H1 (cell line): ENCODE measurements at regions not wholly inside any gene's neighbourhood (a gene's known extent, or its start where the extent isn't known, plus 50 kb on each side); places are given as distances from the start of the nearest gene placed in this dataset.

ENCODE experiments used
- CTCF ChIA-PET: fragments of 300-600 bp; sonication (Branson Sonifier 250); formaldehyde crosslinking; loops from one replicate; lab custom pipeline; 2021; ENCODE audit not compliant: partially characterized antibody; lab: Charles Lee
- POLR2A ChIA-PET: fragments of 300-600 bp; sonication (Branson Sonifier 250); formaldehyde crosslinking; loops from one replicate; lab custom pipeline; 2021; ENCODE audit warnings: inconsistent platforms; ENCODE audit not compliant: partially characterized antibody; lab: Charles Lee
- DNase-seq, 2 experiments: peaks; one replicate each; pipeline versions ENCODE4 v3.0.0 to v3.0.0-alpha.2; 2010 to 2022; ENCODE audit warnings: low spot score in 2 of 2, low read depth in 1 of 2, mixed read lengths in 1 of 2
- FAIRE-seq: peaks from 2 replicates; lab custom pipeline; 2011; peaks lifted over from hg19 to GRCh38; lab: Jason Lieb, UNC
- H2AFZ ChIP-seq: 2 replicates; pipeline ENCODE4 v1.8.1; 2012; ENCODE audit warnings: low read length, inconsistent platforms
- H2AK5ac ChIP-seq: 2 replicates; pipeline ENCODE4 v1.6.1; 2013; ENCODE audit warnings: low read depth, low read length
- H2BK120ac ChIP-seq: replicated peaks from 2 replicates; pipeline ENCODE3; 2013; ENCODE audit warnings: low read depth, low read length, inconsistent platforms
- H2BK12ac ChIP-seq: 2 replicates; pipeline ENCODE4 v1.6.1; 2013; ENCODE audit warnings: low read depth, low read length
- H2BK15ac ChIP-seq: 2 replicates; pipeline ENCODE4 v1.6.1; 2013; ENCODE audit warnings: low read length
- H2BK20ac ChIP-seq: 2 replicates; pipeline ENCODE4 v1.6.1; 2013; ENCODE audit warnings: low read length
- H2BK5ac ChIP-seq: 2 replicates; pipeline ENCODE4 v1.6.1; 2013; ENCODE audit warnings: low read depth, low read length
- H3K14ac ChIP-seq: 2 replicates; pipeline ENCODE4 v1.6.1; 2013; ENCODE audit warnings: inconsistent platforms; ENCODE audit not compliant: insufficient read length
- H3K18ac ChIP-seq: 2 replicates; pipeline ENCODE4 v1.6.1; 2013; ENCODE audit warnings: low read length; ENCODE audit errors: extremely low read depth
- H3K23ac ChIP-seq: 2 replicates; pipeline ENCODE4 v1.6.1; 2013; ENCODE audit warnings: inconsistent platforms; ENCODE audit not compliant: insufficient read length
- H3K23me2 ChIP-seq: 2 replicates; pipeline ENCODE4 v1.6.1; 2013; ENCODE audit warnings: low read depth, low read length
- H3K27ac ChIP-seq: 2 replicates; pipeline ENCODE4 v1.6.1; 2011; ENCODE audit warnings: low read depth, low read length, inconsistent platforms
- H3K27me3 ChIP-seq, 4 experiments: replicated peaks in 1 of 4; 1 replicate in 1 of 4; 2 replicates in 3 of 4; pipeline versions ENCODE4 v1.6.1 to v1.8.1; 2011 to 2013; ENCODE audit warnings: low read length in 3 of 4, mild to moderate bottlenecking in 3 of 4, inconsistent platforms in 2 of 4, mixed read lengths in 2 of 4, moderate library complexity in 1 of 4; ENCODE audit not compliant: control insufficient read depth in 3 of 4, insufficient read depth in 3 of 4; ENCODE audit errors: extremely low read depth in 1 of 4
- H3K36me3 ChIP-seq, 4 experiments: 2 replicates each; pipeline versions ENCODE4 v1.6.1 to v1.8.1; 2011 to 2013; ENCODE audit warnings: mild to moderate bottlenecking in 4 of 4, low read length in 3 of 4, moderate library complexity in 2 of 4, control low read depth in 1 of 4, inconsistent platforms in 1 of 4; ENCODE audit not compliant: insufficient read depth in 4 of 4, control insufficient read depth in 2 of 4
- H3K4ac ChIP-seq: replicated peaks from 2 replicates; pipeline ENCODE3; 2013; ENCODE audit warnings: low read length, low read depth, mixed read lengths, inconsistent platforms; ENCODE audit not compliant: insufficient read length
- H3K4me1 ChIP-seq, 4 experiments: replicated peaks in 1 of 4; 1 replicate in 1 of 4; 2 replicates in 3 of 4; pipeline versions ENCODE4 v1.6.1 to v1.8.1; 2011 to 2013; ENCODE audit warnings: low read length in 3 of 4, inconsistent platforms in 2 of 4, mixed read lengths in 1 of 4; ENCODE audit not compliant: insufficient read depth in 4 of 4, control insufficient read depth in 3 of 4
- H3K4me2 ChIP-seq, 2 experiments: 2 replicates each; pipeline versions ENCODE4 v1.6.1 to v1.8.1; 2011 to 2013; ENCODE audit warnings: low read depth in 2 of 2, low read length in 2 of 2, control low read depth in 1 of 2, inconsistent platforms in 1 of 2, mild to moderate bottlenecking in 1 of 2; ENCODE audit not compliant: insufficient read depth in 1 of 2
- H3K4me3 ChIP-seq, 4 experiments: fragments of 200-600, 300-600 bp in 1 of 4; sonication (generic), shearing (Covaris generic), sonication (Bioruptor Twin) in 1 of 4; 2 replicates each; pipeline versions ENCODE4 v1.5.1 to v1.8.1; 2011 to 2016; ENCODE audit warnings: low read length in 4 of 4, low read depth in 3 of 4, control low read depth in 2 of 4, inconsistent platforms in 2 of 4, mild to moderate bottlenecking in 2 of 4, mixed read lengths in 1 of 4, moderate library complexity in 1 of 4; ENCODE audit not compliant: insufficient read depth in 2 of 4; ENCODE audit errors: extremely low read depth in 1 of 4
- H3K56ac ChIP-seq: replicated peaks from 2 replicates; pipeline ENCODE3; 2013; ENCODE audit warnings: low read depth, mild to moderate bottlenecking, mixed read lengths, low read length, inconsistent platforms; ENCODE audit not compliant: insufficient read length
- H3K79me1 ChIP-seq: 2 replicates; pipeline ENCODE4 v1.6.1; 2013; ENCODE audit warnings: low read depth, low read length, control low read depth
- H3K79me2 ChIP-seq, 2 experiments: 2 replicates each; pipeline versions ENCODE4 v1.6.1 to v1.8.1; 2012 to 2013; ENCODE audit warnings: low read length in 2 of 2, mild to moderate bottlenecking in 2 of 2, inconsistent platforms in 1 of 2; ENCODE audit not compliant: insufficient read depth in 2 of 2, control insufficient read depth in 1 of 2
- H3K9ac ChIP-seq, 4 experiments: replicated peaks in 1 of 4; 1 replicate in 1 of 4; 2 replicates in 3 of 4; pipeline versions ENCODE4 v1.6.1 to v1.8.1; 2011 to 2013; ENCODE audit warnings: low read depth in 3 of 4, low read length in 3 of 4, control low read depth in 2 of 4, mild to moderate bottlenecking in 2 of 4, moderate library complexity in 2 of 4, inconsistent platforms in 1 of 4; ENCODE audit errors: extremely low read depth in 1 of 4
- H3K9me3 ChIP-seq, 2 experiments: 2 replicates each; pipeline versions ENCODE4 v1.6.1 to v1.8.1; 2012 to 2013; ENCODE audit warnings: mild to moderate bottlenecking in 2 of 2, moderate library complexity in 2 of 2, control low read depth in 1 of 2, inconsistent platforms in 1 of 2, low read depth in 1 of 2, low read length in 1 of 2, mixed read lengths in 1 of 2; ENCODE audit not compliant: insufficient read depth in 2 of 2
- H4K20me1 ChIP-seq, 2 experiments: replicated peaks in 1 of 2; 2 replicates each; pipeline versions ENCODE3 to v1.8.1; 2011 to 2013; ENCODE audit warnings: inconsistent platforms in 2 of 2, low read length in 2 of 2, mild to moderate bottlenecking in 1 of 2; ENCODE audit not compliant: insufficient read depth in 2 of 2, control insufficient read depth in 1 of 2
- H4K5ac ChIP-seq: 2 replicates; pipeline ENCODE4 v1.6.1; 2013; ENCODE audit warnings: low read length, low read depth, mixed read lengths, inconsistent platforms; ENCODE audit not compliant: insufficient read length
- H4K8ac ChIP-seq: 2 replicates; pipeline ENCODE4 v1.8.0; 2013; ENCODE audit warnings: mild to moderate bottlenecking, moderate library complexity, low read length, inconsistent platforms; ENCODE audit not compliant: insufficient read depth; ENCODE audit errors: extremely low read depth
- H4K91ac ChIP-seq: replicated peaks from 2 replicates; pipeline ENCODE3; 2013; ENCODE audit warnings: low read length, mixed read lengths, inconsistent platforms; ENCODE audit not compliant: insufficient read length
- CBX5 ChIP-seq: fragments of 300-800, 300-1000 bp; sonication (generic); IDR thresholded peaks from 2 replicates; pipeline ENCODE4 v1.7.1; 2016; ENCODE audit warnings: antibody characterized with exemption, low read length, low read depth
- CHD1 ChIP-seq: IDR thresholded peaks from 2 replicates; pipeline ENCODE4 v1.6.1; 2012; ENCODE audit warnings: low read depth, low read length, improper control_type of control experiment
- CHD2 ChIP-seq: IDR thresholded peaks from 2 replicates; pipeline ENCODE4 v1.6.1; 2012; ENCODE audit warnings: low read length, improper control_type of control experiment
- E2F6 ChIP-seq: IDR thresholded peaks from 2 replicates; pipeline ENCODE4 v1.6.1; 2012; ENCODE audit warnings: inconsistent platforms
- FOSL1 ChIP-seq: IDR thresholded peaks from 2 replicates; pipeline ENCODE4 v1.6.1; 2011; ENCODE audit warnings: mild to moderate bottlenecking, low read depth, low read length, moderate library complexity; ENCODE audit not compliant: insufficient read depth
- GTF2F1 ChIP-seq: IDR thresholded peaks from 2 replicates; pipeline ENCODE4 v1.6.1; 2012; ENCODE audit warnings: low read depth, low read length, improper control_type of control experiment, borderline replicate concordance
- HDAC2 ChIP-seq, 2 experiments: fragments of 300-600 bp in 1 of 2; sonication (generic) in 1 of 2; IDR thresholded peaks; 2 replicates each; pipeline ENCODE4 v1.6.1; 2011 to 2012; ENCODE audit warnings: low read depth in 2 of 2, low read length in 2 of 2, mild to moderate bottlenecking in 2 of 2, moderate library complexity in 2 of 2, borderline replicate concordance in 1 of 2, inconsistent platforms in 1 of 2
- SIRT6 ChIP-seq: IDR thresholded peaks from one replicate; pipeline ENCODE4 v1.7.1; 2012; ENCODE audit warnings: low read length, inconsistent platforms
- TBP ChIP-seq: IDR thresholded peaks from 2 replicates; pipeline ENCODE4 v1.6.1; 2011; ENCODE audit warnings: low read depth, low read length, improper control_type of control experiment
- TCF12 ChIP-seq: IDR thresholded peaks from 2 replicates; pipeline ENCODE4 v1.6.1; 2011; ENCODE audit warnings: low read depth, mild to moderate bottlenecking, low read length
- WGBS, 2 experiments: shearing (Covaris generic) in 1 of 2; methylation state at CpG; one replicate each; pipeline versions ENCODE4 v1.1.6 to v1.1.7; 2013 to 2015; ENCODE audit warnings: low lambda C conversion rate in 2 of 2, mixed read lengths in 2 of 2, inconsistent platforms in 1 of 2, low coverage in 1 of 2, missing lambda C conversion rate in 1 of 2; ENCODE audit not compliant: insufficient replicate concordance in 2 of 2, insufficient coverage in 1 of 2, insufficient read length in 1 of 2; ENCODE audit errors: extremely low coverage in 1 of 2, missing lambda C conversion rate in 1 of 2; 5-methylcytosine and 5-hydroxymethylcytosine counted together
- TF ChIP-seq, protein P1 (sequence below): IDR thresholded peaks from 2 replicates; pipeline ENCODE4 v1.6.1; 2011; ENCODE audit warnings: low read depth, mild to moderate bottlenecking, low read length; ENCODE audit not compliant: insufficient read depth

- no peak overlapping the region for H4K5ac ChIP-seq
- H3K23ac ChIP-seq, result no peak overlapping the region
- no peak overlapping the region for H2BK20ac ChIP-seq
- no peak overlapping the region for H3K4ac ChIP-seq
- H3K9ac ChIP-seq, result no peak overlapping the region
- H2BK120ac ChIP-seq, result no peak overlapping the region
- no peak overlapping the region for H2AFZ ChIP-seq
- H4K20me1 ChIP-seq, result no peaks in the 10 kb centered on the region
- no peak overlapping the region for H3K56ac ChIP-seq
- H2BK15ac ChIP-seq, result no peak overlapping the region
- H3K79me1 ChIP-seq, result no peaks in the 10 kb centered on the region
- H3K79me2 ChIP-seq, result no peaks in the 10 kb centered on the region
- no peak overlapping the region for H2BK5ac ChIP-seq
- FAIRE-seq (no peak), DNase-seq (no peak)
- H3K36me3 ChIP-seq, result no peaks in the 10 kb centered on the region
- POLR2A ChIA-PET, result no interaction called here
- no peak overlapping the region for H3K14ac ChIP-seq
- no peak overlapping the region for H3K18ac ChIP-seq
- no peaks in the 10 kb centered on the region for H3K23me2 ChIP-seq
- no peaks in the 10 kb centered on the region; a peak in 1 of 4 replicates for H3K9me3 ChIP-seq
- CTCF ChIA-PET, result no interaction called here
- no peak overlapping the region for H3K4me2 ChIP-seq
- TF ChIP-seq GTF2F1 (no peak), CBX5 (no peak), CHD1 (no peak), E2F6 (no peak), CHD2 (no peak), HDAC2 (IDR thresholded peaks at IDR 0.05; ENCODE audit: borderline replicate concordance in 1 of 2, low read depth in 2 of 2, low read length in 2 of 2) (no peak), SIRT6 (no peak), FOSL1 (no peak), TCF12 (no peak), TBP (no peak)
- TF ChIP-seq, protein P1, sequence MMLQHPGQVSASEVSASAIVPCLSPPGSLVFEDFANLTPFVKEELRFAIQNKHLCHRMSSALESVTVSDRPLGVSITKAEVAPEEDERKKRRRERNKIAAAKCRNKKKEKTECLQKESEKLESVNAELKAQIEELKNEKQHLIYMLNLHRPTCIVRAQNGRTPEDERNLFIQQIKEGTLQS, result no peak
- H4K8ac ChIP-seq, result no peak overlapping the region
- no peaks in the 10 kb centered on the region for H3K27me3 ChIP-seq
- no peak overlapping the region for H2BK12ac ChIP-seq
- no peak overlapping the region for H2AK5ac ChIP-seq
- no peaks in the 10 kb centered on the region for H3K4me1 ChIP-seq
- H4K91ac ChIP-seq, result no peak overlapping the region
- no peak overlapping the region for H3K4me3 ChIP-seq
- WGBS, 2 experiments, result 80% methylated on average over 2 of the region's 2 CpGs; no CpG with 5 or more reads in 1 of the 2 experiments
- no peak overlapping the region for H3K27ac ChIP-seq
These were observed 137.3 kb upstream of the RHOBTB1 start for GRCh38 chr10:61081301-61081700.
